Loucy (cell line): ENCODE measurements at regions not wholly inside any gene's neighbourhood (a gene's known extent, or its start where the extent isn't known, plus 50 kb on each side); places are given as distances from the start of the nearest gene placed in this dataset.

Experiments used
- H2AFZ ChIP-seq: fragments of 200-600 bp; sonication (generic); 2 replicates; pipeline ENCODE4 v1.6.0; 2016; ENCODE audit warnings: antibody characterized with exemption, mild to moderate bottlenecking, low read length, moderate library complexity
- H3F3A ChIP-seq: fragments of 200-600 bp; 2 replicates; pipeline ENCODE4 v1.6.0; 2016; ENCODE audit warnings: antibody characterized with exemption, low read depth, mild to moderate bottlenecking
- H3K27me3 ChIP-seq: fragments of 200-600 bp; sonication (generic); 2 replicates; pipeline ENCODE4 v1.6.1; 2014; ENCODE audit warnings: low read length, mild to moderate bottlenecking; ENCODE audit not compliant: insufficient read depth, poor library complexity, severe bottlenecking
- H3K36me3 ChIP-seq: fragments of 200-600 bp; sonication (generic); 2 replicates; pipeline ENCODE4 v1.6.1; 2016; ENCODE audit warnings: low read length; ENCODE audit not compliant: insufficient read depth
- H3K4me1 ChIP-seq: fragments of 200-600 bp; sonication (generic); 2 replicates; pipeline ENCODE4 v1.5.1; 2014; ENCODE audit warnings: low read length, mild to moderate bottlenecking; ENCODE audit not compliant: insufficient read depth, poor library complexity, severe bottlenecking
- H3K4me2 ChIP-seq: fragments of 200-600 bp; sonication (generic); 2 replicates; pipeline ENCODE4 v1.6.0; 2014; ENCODE audit warnings: antibody characterized with exemption, low read length, low read depth, mild to moderate bottlenecking; ENCODE audit not compliant: poor library complexity, severe bottlenecking
- H3K4me3 ChIP-seq: fragments of 200-600 bp; sonication (generic); 2 replicates; pipeline ENCODE4 v1.5.1; 2014; ENCODE audit warnings: low read length, mild to moderate bottlenecking, mixed read lengths; ENCODE audit not compliant: poor library complexity, severe bottlenecking
- H3K79me2 ChIP-seq: fragments of 200-600 bp; sonication (generic); 2 replicates; pipeline ENCODE4 v1.6.1; 2014; ENCODE audit warnings: low read length; ENCODE audit not compliant: insufficient read depth
- H3K9ac ChIP-seq: fragments of 200-600 bp; sonication (generic); 2 replicates; pipeline ENCODE4 v1.6.0; 2014; ENCODE audit warnings: mild to moderate bottlenecking, low read depth, low read length, moderate library complexity; ENCODE audit not compliant: poor library complexity, severe bottlenecking
- H3K9me2 ChIP-seq: fragments of 200-600 bp; sonication (generic); replicated peaks from 2 replicates; pipeline ENCODE4 v1.6.1; 2016; ENCODE audit warnings: low read depth, low read length, mixed read lengths
- H3K9me3 ChIP-seq: fragments of 200-600 bp; sonication (generic); 2 replicates; pipeline ENCODE4 v1.6.1; 2014; ENCODE audit warnings: mild to moderate bottlenecking, antibody characterized with exemption, low read length, low read depth; ENCODE audit not compliant: insufficient read depth
- H4K20me1 ChIP-seq: fragments of 200-600 bp; sonication (generic); 2 replicates; pipeline ENCODE4 v1.6.0; 2014; ENCODE audit warnings: antibody characterized with exemption, low read length, mild to moderate bottlenecking; ENCODE audit not compliant: insufficient read depth, poor library complexity, severe bottlenecking
- CTCF ChIP-seq: fragments of 200-600 bp; sonication (generic); conservative IDR thresholded peaks from 2 replicates; pipeline ENCODE4 v1.5.1; 2014; ENCODE audit warnings: mild to moderate bottlenecking, antibody characterized with exemption, low read length
- EZH2phosphoT487 ChIP-seq: fragments of 200-600 bp; IDR thresholded peaks from 2 replicates; pipeline ENCODE4 v1.6.1; 2018; ENCODE audit warnings: antibody characterized with exemption, mild to moderate bottlenecking, moderate library complexity, borderline replicate concordance

DNA sequence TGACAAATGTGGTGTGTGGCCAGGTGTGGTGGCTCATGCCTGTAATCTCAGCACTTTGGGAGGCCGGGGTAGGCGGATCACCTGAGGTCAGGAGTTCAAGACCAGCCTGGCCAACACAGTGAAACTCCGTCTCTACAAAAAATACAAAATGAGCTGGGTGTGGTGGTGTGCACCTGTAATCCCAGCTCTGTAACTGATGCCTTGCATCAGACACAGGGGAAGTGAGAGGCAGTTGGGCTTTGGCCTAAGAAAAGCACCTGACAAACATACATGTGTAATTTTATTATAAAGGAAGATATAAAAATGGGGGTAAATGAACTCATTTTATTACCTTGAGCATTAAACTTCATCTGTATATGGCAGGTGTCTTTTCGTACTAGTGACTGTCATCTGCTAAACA is 66.7 kb upstream of the FAM136A start:
- Histone ChIP-seq H3K36me3 (no peaks in the 10 kb centered on the region), H3F3A (no peaks in the 10 kb centered on the region), H3K9ac (no peak overlapping the region), H4K20me1 (no peaks in the 10 kb centered on the region), H3K9me2 (no peaks in the 10 kb centered on the region), H3K27me3 (no peaks in the 10 kb centered on the region), H3K79me2 (no peaks in the 10 kb centered on the region), H3K4me3 (no peak overlapping the region), H2AFZ (no peak overlapping the region), H3K4me1 (peaks cover 5% of the 10 kb centered on the region), H3K9me3 (no peaks in the 10 kb centered on the region), H3K4me2 (no peak overlapping the region)
- TF ChIP-seq EZH2phosphoT487 (no peak), CTCF (no peak)

GRCh38 chr2:70367722-70368323 is 66.0 kb upstream of the FAM136A start:
- Histone ChIP-seq H3K4me1 (peaks cover 5% of the 10 kb centered on the region), H2AFZ (no peak overlapping the region), H3K4me3 (no peak overlapping the region), H3K79me2 (no peaks in the 10 kb centered on the region), H4K20me1 (no peaks in the 10 kb centered on the region), H3K4me2 (no peak overlapping the region), H3K9me2 (no peaks in the 10 kb centered on the region), H3K27me3 (no peaks in the 10 kb centered on the region), H3K36me3 (no peaks in the 10 kb centered on the region), H3K9me3 (no peaks in the 10 kb centered on the region), H3K9ac (no peak overlapping the region), H3F3A (no peaks in the 10 kb centered on the region)
- TF ChIP-seq CTCF, result no peak
- no peak for TF ChIP-seq EZH2phosphoT487

- Histone ChIP-seq H3K9me3 (no peaks in the 10 kb centered on the region), H3K4me1 (peaks cover 6% of the 10 kb centered on the region), H3K36me3 (no peaks in the 10 kb centered on the region), H3K79me2 (no peaks in the 10 kb centered on the region), H3K4me3 (no peak overlapping the region), H2AFZ (no peak overlapping the region), H3F3A (no peaks in the 10 kb centered on the region), H3K9ac (no peak overlapping the region), H3K4me2 (no peak overlapping the region), H4K20me1 (no peaks in the 10 kb centered on the region), H3K9me2 (no peaks in the 10 kb centered on the region), H3K27me3 (no peaks in the 10 kb centered on the region)
- no peak for TF ChIP-seq EZH2phosphoT487
- no peak for TF ChIP-seq CTCF
These were observed 60.8 kb upstream of the FAM136A start for GRCh38 chr2:70362661-70363060.
